Left lobe of liver (tissue), 2 donors: ENCODE measurements at regions not wholly inside any gene's neighbourhood (a gene's known extent, or its start where the extent isn't known, plus 50 kb on each side); places are given as distances from the start of the nearest gene placed in this dataset.

Experiments
- ATAC-seq: fragments of 200-7000 bp; cut with Tn5 transposase; one replicate; pipeline ENCODE4 v1.9.1; 2020; ENCODE audit warnings: mild to moderate bottlenecking, moderate library complexity
- DNase-seq: peaks from one replicate; pipeline ENCODE4 v3.0.0-alpha.2; 2020; ENCODE audit warnings: low spot score
- donor health status: DM: no; HTN: no; CAD: no; lungs with moderate emphysema.
- donor health status: DM: no; HTN: yes; CAD: no.

- ATAC-seq (no peak), DNase-seq (no peak)
These were observed 247.5 kb downstream of the MBNL1 start for GRCh38 chr3:152516216-152516615.

GRCh38 chr3:152517502-152517901 is 248.8 kb downstream of the MBNL1 start:
- DNase-seq (no peak), ATAC-seq (no peak)

GRCh38 chr3:152518346-152518745 is 249.6 kb downstream of the MBNL1 start:
- DNase-seq (no peak), ATAC-seq (no peak)

GRCh38 chr3:152519376-152519775 is 250.6 kb downstream of the MBNL1 start:
- ATAC-seq (no peak), DNase-seq (no peak)

- no peak for DNase-seq
- no peak for ATAC-seq
These were observed 253.3 kb downstream of the MBNL1 start for GRCh38 chr3:152522036-152522435.

GRCh38 chr3:152524198-152525140 is 255.7 kb downstream of the MBNL1 start:
- ATAC-seq (peak; percentile 82), DNase-seq (no peak)

GRCh38 chr3:152531717-152532116 is 263.0 kb downstream of the MBNL1 start:
- ATAC-seq, result no peak
- no peak for DNase-seq

GRCh38 chr3:152538518-152538917 is 269.8 kb downstream of the MBNL1 start:
- no peak for DNase-seq
- no peak for ATAC-seq

GRCh38 chr3:152539191-152539764 is 270.5 kb downstream of the MBNL1 start:
- no peak for DNase-seq

GRCh38 chr3:152540120-152540519 is 271.4 kb downstream of the MBNL1 start:
- DNase-seq (no peak), ATAC-seq (no peak)

More at GRCh38 chr3:152539191-152539764, 270.5 kb downstream of the MBNL1 start:
- ATAC-seq, result peak; percentile 54

GRCh38 chr3:152547153-152547552 is 278.4 kb downstream of the MBNL1 start:
- ATAC-seq (no peak), DNase-seq (no peak)

GRCh38 chr3:152549263-152549662 is 280.5 kb downstream of the MBNL1 start:
- DNase-seq (no peak), ATAC-seq (no peak)

GRCh38 chr3:152550284-152550683 is 281.6 kb downstream of the MBNL1 start:
- ATAC-seq, result no peak
- DNase-seq, result no peak

- no peak for DNase-seq
- ATAC-seq, result no peak
These were observed 280.0 kb upstream of the P2RY1 start for GRCh38 chr3:152554980-152555379.

- no peak for DNase-seq
These were observed 279.2 kb upstream of the P2RY1 start for GRCh38 chr3:152555666-152556291.

GRCh38 chr3:152556731-152557254 is 278.1 kb upstream of the P2RY1 start:
- DNase-seq, result no peak
- ATAC-seq, result peak; percentile 44

More at GRCh38 chr3:152555666-152556291, 279.2 kb upstream of the P2RY1 start:
- ATAC-seq, result no peak

- no peak for DNase-seq
- ATAC-seq, result no peak
These were observed 277.5 kb upstream of the P2RY1 start for GRCh38 chr3:152557302-152557999.

GRCh38 chr3:152558386-152558785 is 276.5 kb upstream of the P2RY1 start:
- no peak for ATAC-seq
- no peak for DNase-seq

- no peak for ATAC-seq
These were observed 275.7 kb upstream of the P2RY1 start for GRCh38 chr3:152559246-152559645.

GRCh38 chr3:152564459-152564858 is 270.5 kb upstream of the P2RY1 start:
- no peak for DNase-seq
- no peak for ATAC-seq

More at GRCh38 chr3:152559246-152559645, 275.7 kb upstream of the P2RY1 start:
- DNase-seq, result no peak
